Esophagus muscularis mucosa (tissue), 4 donors: ENCODE measurements at regions not wholly inside any gene's neighbourhood (a gene's known extent, or its start where the extent isn't known, plus 50 kb on each side); places are given as distances from the start of the nearest gene placed in this dataset.

ENCODE experiments used
- DNase-seq: peaks from one replicate; pipeline ENCODE4 v3.0.0-alpha.2; 2017; ENCODE audit errors: extremely low spot score
- H3K27ac ChIP-seq, 4 donors: fragments of 200-600 bp; sonication (generic); replicated peaks in 1 of 4; 1 replicate in 3 of 4; 2 replicates in 1 of 4; pipeline ENCODE4 v1.5.1; 2016 to 2019; ENCODE audit warnings: mild to moderate bottlenecking in 1 of 4
- H3K27me3 ChIP-seq, 4 donors: fragments of 200-600 bp; sonication (generic); one replicate each; pipeline versions ENCODE4 v1.5.1 to v1.6.0; 2016 to 2019
- H3K36me3 ChIP-seq, 4 donors: fragments of 200-600 bp; sonication (generic); one replicate each; pipeline ENCODE4 v1.5.1; 2016 to 2019
- H3K4me1 ChIP-seq, 4 donors: fragments of 200-600 bp; sonication (generic); one replicate each; pipeline ENCODE4 v1.5.1; 2016 to 2019
- H3K4me3 ChIP-seq, 4 donors: fragments of 200-600 bp; sonication (generic); 1 replicate in 2 of 4; 2 replicates in 2 of 4; pipeline ENCODE4 v1.5.1; 2016 to 2019; ENCODE audit warnings: mild to moderate bottlenecking in 4 of 4, moderate library complexity in 1 of 4
- H3K9me3 ChIP-seq, 4 donors: fragments of 200-600 bp; sonication (generic); 1 replicate in 3 of 4; 2 replicates in 1 of 4; pipeline ENCODE4 v1.5.1; 2016 to 2019
- CTCF ChIP-seq, 3 experiments: fragments of 200-600 bp in 2 of 3; fragments of 450-650 bp in 1 of 3; sonication (generic) in 2 of 3; IDR thresholded peaks; one replicate each; pipeline ENCODE4 v1.5.1; 2017 to 2019; ENCODE audit warnings: antibody characterized with exemption in 3 of 3, mild to moderate bottlenecking in 2 of 3, moderate library complexity in 1 of 3
- EP300 ChIP-seq: sonication (generic); formaldehyde crosslinking; IDR thresholded peaks from one replicate; pipeline ENCODE4 v1.6.1; 2017; ENCODE audit warnings: antibody characterized with exemption
- POLR2A ChIP-seq: fragments of 450-650 bp; IDR thresholded peaks from one replicate; pipeline ENCODE4 v1.6.1; 2017; ENCODE audit warnings: antibody characterized with exemption, moderate library complexity, mild to moderate bottlenecking, low read depth
- POLR2AphosphoS5 ChIP-seq, 2 donors: sonication (generic); formaldehyde crosslinking; IDR thresholded peaks; one replicate each; pipeline ENCODE4 v1.6.1; 2017; ENCODE audit warnings: antibody characterized with exemption in 2 of 2
- WGBS: methylation state at CpG from one replicate; pipeline ENCODE4 v1.1.5; 2018; 5-methylcytosine and 5-hydroxymethylcytosine counted together
- intact Hi-C: fragments of 100-400 bp; cut with DNase I; formaldehyde crosslinking; loops from one replicate; pipeline ENCODE4 v1.15.1; 2023

GRCh38 chr4:22170353-22170752 lies 221.8 kb upstream of the KCNIP4 start:
- Histone ChIP-seq H3K36me3 (no peaks in the 10 kb centered on the region), H3K27ac (no peak overlapping the region), H3K4me1 (no peaks in the 10 kb centered on the region), H3K4me3 (no peak overlapping the region), H3K9me3 (no peaks in the 10 kb centered on the region), H3K27me3 (no peaks in the 10 kb centered on the region)
- DNase-seq: no peak
- intact Hi-C loops: no loop called here
- WGBS: 95% methylated on average over 1 of the region's 1 CpG
- TF ChIP-seq CTCF (IDR thresholded peaks at IDR 0.05) (no peak), POLR2AphosphoS5 (IDR thresholded peaks at IDR 0.05) (no peak), POLR2A (no peak), EP300 (no peak)

GRCh38 chr4:22167201-22167600 lies 218.6 kb upstream of the KCNIP4 start:
- H3K27me3 ChIP-seq: no peaks in the 10 kb centered on the region
- TF ChIP-seq POLR2A (no peak), POLR2AphosphoS5 (IDR thresholded peaks at IDR 0.05) (no peak), EP300 (no peak), CTCF (IDR thresholded peaks at IDR 0.05) (no peak)
- H3K4me1 ChIP-seq: no peaks in the 10 kb centered on the region
- H3K27ac ChIP-seq: no peak overlapping the region
- H3K9me3 ChIP-seq: no peaks in the 10 kb centered on the region
- WGBS: 87% methylated on average over 4 of the region's 4 CpGs
- H3K36me3 ChIP-seq: no peaks in the 10 kb centered on the region
- DNase-seq: no peak
- intact Hi-C loops: no loop called here
- no peak overlapping the region for H3K4me3 ChIP-seq

- H3K36me3 ChIP-seq: no peaks in the 10 kb centered on the region
- no peak for TF ChIP-seq EP300
- no peak for TF ChIP-seq CTCF (IDR thresholded peaks at IDR 0.05)
- TF ChIP-seq POLR2AphosphoS5 (IDR thresholded peaks at IDR 0.05): no peak
- no peak for TF ChIP-seq POLR2A
- intact Hi-C loops: no loop called here
- no peaks in the 10 kb centered on the region for H3K4me1 ChIP-seq
- 72% methylated on average over 5 of the region's 5 CpGs for WGBS
- H3K4me3 ChIP-seq: no peak overlapping the region
- H3K9me3 ChIP-seq: peaks cover 0 to 15% (median 6%) of the 10 kb centered on the region in 4 donors
- no peaks in the 10 kb centered on the region for H3K27me3 ChIP-seq
- no peak for DNase-seq
- H3K27ac ChIP-seq: no peak overlapping the region
These were observed 213.9 kb upstream of the KCNIP4 start for GRCh38 chr4:22162454-22162853.

- Histone ChIP-seq H3K4me1 (no peaks in the 10 kb centered on the region), H3K27me3 (no peaks in the 10 kb centered on the region), H3K9me3 (no peaks in the 10 kb centered on the region), H3K36me3 (no peaks in the 10 kb centered on the region), H3K4me3 (no peak overlapping the region), H3K27ac (no peak overlapping the region)
- DNase-seq: no peak
- WGBS: 83% methylated on average over 3 of the region's 3 CpGs
- no peak for TF ChIP-seq CTCF (IDR thresholded peaks at IDR 0.05)
- TF ChIP-seq EP300: no peak
- TF ChIP-seq POLR2A: no peak
- intact Hi-C loops: no loop called here
These were observed 182.2 kb upstream of the KCNIP4 start for GRCh38 chr4:22130741-22131140.

- WGBS: 35% methylated on average over 12 of the region's 12 CpGs
- no peaks in the 10 kb centered on the region for H3K4me1 ChIP-seq
- no peak overlapping the region for H3K4me3 ChIP-seq
- intact Hi-C loops: no loop called here
- TF ChIP-seq POLR2AphosphoS5 (IDR thresholded peaks at IDR 0.05) (no peak), CTCF (IDR thresholded peaks at IDR 0.05) (peak in 1 of 3 experiments; percentile 13)
- no peak for DNase-seq
- no peak overlapping the region for H3K27ac ChIP-seq
- no peaks in the 10 kb centered on the region for H3K27me3 ChIP-seq
- no peaks in the 10 kb centered on the region for H3K36me3 ChIP-seq
- H3K9me3 ChIP-seq: peaks cover 0 to 2% (median under 1%) of the 10 kb centered on the region in 4 donors
These were observed 181.0 kb upstream of the KCNIP4 start for GRCh38 chr4:22129454-22130029.
